ENCODE measurements at regions not wholly inside any gene's neighbourhood (a gene's known extent, or its start where the extent isn't known, plus 50 kb on each side); places are given as distances from the start of the nearest gene placed in this dataset.
A peak's percentile ranks its signal among the peaks of the same experiment; 100 is the strongest.
"Not testable (repeated sequence)": the region's sequence is repeated elsewhere in the genome, so short reads cannot be mapped to it uniquely, and the experiment has no call there.

GRCh38 chr10:52599551-52600200 is 172.9 kb downstream of the MBL2 start:
- DNase-seq (ENCODE audit: low read depth in 2 of 2): no peak

GRCh38 chr10:52604131-52604530 is 168.5 kb downstream of the MBL2 start:
- not testable (repeated sequence) for DNase-seq (ENCODE audit: low read depth in 2 of 2)

GRCh38 chr10:52609071-52609470 is 163.5 kb downstream of the MBL2 start:
- DNase-seq (ENCODE audit: low read depth in 2 of 2): no peak

GRCh38 chr10:52609626-52610240 is 162.9 kb downstream of the MBL2 start:
- DNase-seq (ENCODE audit: low read depth in 2 of 2): no peak

- no peak for DNase-seq (ENCODE audit: low read depth in 2 of 2)
Observed at GRCh38 chr10:52615331-52615730, 157.3 kb downstream of the MBL2 start.

- DNase-seq (ENCODE audit: low read depth in 2 of 2): no peak
Observed at GRCh38 chr10:52615756-52616394, 156.7 kb downstream of the MBL2 start.

GRCh38 chr10:52616395-52616764 is 156.2 kb downstream of the MBL2 start:
- no peak for DNase-seq (ENCODE audit: low read depth in 2 of 2)

GRCh38 chr10:52617346-52617745 is 155.2 kb downstream of the MBL2 start:
- no peak for DNase-seq (ENCODE audit: low read depth in 2 of 2)

GRCh38 chr10:52619052-52619451 is 153.5 kb downstream of the MBL2 start:
- DNase-seq (ENCODE audit: low read depth in 2 of 2): no peak

GRCh38 chr10:52621635-52622079 is 150.9 kb downstream of the MBL2 start:
- DNase-seq (ENCODE audit: low read depth in 2 of 2): no peak

GRCh38 chr10:52623761-52624160 is 148.8 kb downstream of the MBL2 start:
- DNase-seq (ENCODE audit: low read depth in 2 of 2): no peak

- DNase-seq (ENCODE audit: low read depth in 2 of 2): no peak
Observed at GRCh38 chr10:52627279-52627678, 145.3 kb downstream of the MBL2 start.

GRCh38 chr10:52631146-52631545 is 141.4 kb downstream of the MBL2 start:
- DNase-seq (ENCODE audit: low read depth in 2 of 2): no peak

- no peak for DNase-seq (ENCODE audit: low read depth in 2 of 2)
Observed at GRCh38 chr10:52631648-52632047, 140.9 kb downstream of the MBL2 start.

GRCh38 chr10:52632591-52632990 is 140.0 kb downstream of the MBL2 start:
- no peak for DNase-seq (ENCODE audit: low read depth in 2 of 2)

GRCh38 chr10:52633266-52633665 is 139.3 kb downstream of the MBL2 start:
- no peak for DNase-seq (ENCODE audit: low read depth in 2 of 2)

GRCh38 chr10:52635651-52636050 is 136.9 kb downstream of the MBL2 start:
- no peak for DNase-seq (ENCODE audit: low read depth in 2 of 2)

- no peak for DNase-seq (ENCODE audit: low read depth in 2 of 2)
Observed at GRCh38 chr10:52636874-52637273, 135.7 kb downstream of the MBL2 start.

- no peak for DNase-seq (ENCODE audit: low read depth in 2 of 2)
Observed at GRCh38 chr10:52637592-52637991, 135.0 kb downstream of the MBL2 start.

- DNase-seq (ENCODE audit: low read depth in 2 of 2): no peak
Observed at GRCh38 chr10:52639652-52640051, 132.9 kb downstream of the MBL2 start.

- no peak for DNase-seq (ENCODE audit: low read depth in 2 of 2)
Observed at GRCh38 chr10:52642208-52642607, 130.4 kb downstream of the MBL2 start.

GRCh38 chr10:52644373-52645186 is 128.0 kb downstream of the MBL2 start:
- DNase-seq (ENCODE audit: low read depth in 2 of 2): peak in 1 of 2 donors; percentile 2

Measured in stimulated activated CD4-positive, alpha-beta T cell treated with anti-CD3 and anti-CD28 coated beads, Interleukin-4, amount 100 ng/mL, for 48 hours (primary cell).